ENCODE measurements at regions not wholly inside any gene's neighbourhood (a gene's known extent, or its start where the extent isn't known, plus 50 kb on each side); places are given as distances from the start of the nearest gene placed in this dataset.

DNA sequence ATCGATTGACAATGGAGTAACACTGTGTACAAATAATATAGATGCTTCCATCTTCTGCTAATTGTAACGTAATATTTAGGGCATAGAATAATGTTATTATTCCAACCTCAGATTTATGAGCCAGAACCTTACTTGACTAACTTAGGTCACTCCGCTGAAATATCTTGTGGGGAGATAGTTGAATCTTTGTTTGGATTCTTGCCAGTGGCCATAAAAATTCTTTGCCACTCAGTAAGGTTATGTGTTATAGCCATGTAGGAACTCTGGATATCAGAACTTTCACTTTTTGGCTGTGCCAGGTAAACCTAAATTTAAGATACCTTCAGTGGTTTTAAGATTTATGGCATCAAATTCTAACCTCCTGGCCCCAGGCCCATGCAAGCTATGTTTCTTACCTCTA lies 197.6 kb downstream of the WDR11 start:
- no peak for DNase-seq
- Histone ChIP-seq H3K9me3 (no peaks in the 10 kb centered on the region), H3K4me1 (no peaks in the 10 kb centered on the region), H3K36me3 (no peaks in the 10 kb centered on the region), H3K27me3 (no peaks in the 10 kb centered on the region), H3K27ac (no peak overlapping the region), H3K4me3 (no peak overlapping the region)
- TF ChIP-seq POLR2A (IDR thresholded peaks at IDR 0.05) = no peak
- TF ChIP-seq, protein P1, sequence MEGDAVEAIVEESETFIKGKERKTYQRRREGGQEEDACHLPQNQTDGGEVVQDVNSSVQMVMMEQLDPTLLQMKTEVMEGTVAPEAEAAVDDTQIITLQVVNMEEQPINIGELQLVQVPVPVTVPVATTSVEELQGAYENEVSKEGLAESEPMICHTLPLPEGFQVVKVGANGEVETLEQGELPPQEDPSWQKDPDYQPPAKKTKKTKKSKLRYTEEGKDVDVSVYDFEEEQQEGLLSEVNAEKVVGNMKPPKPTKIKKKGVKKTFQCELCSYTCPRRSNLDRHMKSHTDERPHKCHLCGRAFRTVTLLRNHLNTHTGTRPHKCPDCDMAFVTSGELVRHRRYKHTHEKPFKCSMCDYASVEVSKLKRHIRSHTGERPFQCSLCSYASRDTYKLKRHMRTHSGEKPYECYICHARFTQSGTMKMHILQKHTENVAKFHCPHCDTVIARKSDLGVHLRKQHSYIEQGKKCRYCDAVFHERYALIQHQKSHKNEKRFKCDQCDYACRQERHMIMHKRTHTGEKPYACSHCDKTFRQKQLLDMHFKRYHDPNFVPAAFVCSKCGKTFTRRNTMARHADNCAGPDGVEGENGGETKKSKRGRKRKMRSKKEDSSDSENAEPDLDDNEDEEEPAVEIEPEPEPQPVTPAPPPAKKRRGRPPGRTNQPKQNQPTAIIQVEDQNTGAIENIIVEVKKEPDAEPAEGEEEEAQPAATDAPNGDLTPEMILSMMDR (IDR thresholded peaks at IDR 0.05) = no peak
- intact Hi-C loops (cut with DNase I) = no loop called here
- 87 to 89% methylated on average over 3 of the region's 3 CpGs for WGBS, 2 donors

DNA sequence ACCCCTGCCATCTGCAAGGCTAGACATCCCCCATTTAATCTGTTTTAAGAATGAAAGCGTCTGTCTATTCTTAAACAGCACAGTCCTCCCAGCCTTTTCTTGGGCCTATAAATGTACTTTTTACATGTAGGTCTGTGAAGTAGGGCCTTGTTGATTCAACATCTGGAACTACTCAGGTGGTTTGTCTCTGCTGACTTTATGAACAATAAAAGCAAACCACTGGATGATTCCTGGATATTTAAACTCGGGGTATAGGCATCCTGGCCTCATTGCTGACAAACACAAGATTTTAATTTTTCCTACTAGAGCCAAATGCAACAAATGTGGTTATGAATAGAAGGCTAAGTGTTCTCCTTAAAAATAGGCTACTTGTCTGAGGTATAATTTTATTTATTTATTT lies 198.3 kb downstream of the WDR11 start:
- Histone ChIP-seq H3K4me1 (peaks cover 0 to 5% (median 0%) of the 10 kb centered on the region in 3 donors), H3K9me3 (no peaks in the 10 kb centered on the region), H3K36me3 (no peaks in the 10 kb centered on the region), H3K27me3 (no peaks in the 10 kb centered on the region), H3K4me3 (no peak overlapping the region), H3K27ac (no peak overlapping the region)
- no peak for DNase-seq
- TF ChIP-seq POLR2A (IDR thresholded peaks at IDR 0.05) = no peak
- TF ChIP-seq, protein P1 (IDR thresholded peaks at IDR 0.05) = no peak
- 74 to 77% methylated on average over 2 of the region's 2 CpGs for WGBS, 2 donors
- intact Hi-C loops (cut with DNase I) = no loop called here

DNA sequence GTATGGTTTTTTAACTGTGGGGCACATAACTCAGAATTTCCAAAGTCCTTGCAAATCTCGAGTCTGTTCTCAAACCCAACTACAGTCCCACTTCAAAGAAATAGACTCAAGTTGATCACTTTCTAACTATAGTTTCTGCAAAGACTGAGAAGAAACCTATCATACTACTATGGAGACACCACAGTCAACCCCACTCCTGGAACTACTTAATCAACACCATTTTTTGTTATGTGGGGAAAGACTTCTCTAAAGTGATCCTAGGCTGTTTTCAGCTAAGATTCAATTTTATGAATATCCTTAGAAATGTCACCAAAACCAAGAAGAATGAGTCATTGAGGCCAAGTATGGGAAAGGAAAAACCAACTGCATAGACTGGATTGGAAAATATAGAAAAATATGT lies 198.8 kb downstream of the WDR11 start:
- Histone ChIP-seq H3K36me3 (no peaks in the 10 kb centered on the region), H3K9me3 (no peaks in the 10 kb centered on the region), H3K4me1 (peaks cover 0 to 9% (median 0%) of the 10 kb centered on the region in 3 donors), H3K27ac (no peak overlapping the region), H3K4me3 (no peak overlapping the region), H3K27me3 (no peaks in the 10 kb centered on the region)
- 80 to 81% methylated on average over 1 of the region's 1 CpG for WGBS, 2 donors
- TF ChIP-seq, protein P1 (IDR thresholded peaks at IDR 0.05) = no peak
- TF ChIP-seq POLR2A (IDR thresholded peaks at IDR 0.05) = no peak
- intact Hi-C loops (cut with DNase I) = no loop called here
- no peak for DNase-seq

DNA sequence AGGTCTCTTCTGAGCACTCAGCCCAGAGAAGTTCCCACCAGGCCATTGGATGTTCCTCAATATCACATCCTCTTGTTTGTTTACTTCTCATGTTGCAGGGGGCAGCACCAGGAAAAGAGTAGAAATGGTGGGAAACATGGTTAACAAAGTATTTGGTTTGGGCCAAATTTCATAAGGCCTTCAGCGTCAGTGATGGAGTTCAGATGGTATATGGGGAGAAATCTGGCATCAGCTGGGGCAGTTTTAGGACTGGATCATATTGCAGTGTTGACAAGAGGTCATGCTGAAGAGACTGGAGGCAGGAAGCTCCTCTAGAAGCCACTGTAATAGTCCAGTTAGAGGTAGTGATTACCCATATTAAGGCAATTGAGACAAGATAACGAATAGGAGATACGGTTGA lies 200.0 kb downstream of the WDR11 start:
- no peak overlapping the region for H3K27ac ChIP-seq
- H3K4me3 ChIP-seq = no peak overlapping the region
- peaks cover 0 to 9% (median 0%) of the 10 kb centered on the region in 3 donors for H3K4me1 ChIP-seq
- no peaks in the 10 kb centered on the region for H3K9me3 ChIP-seq
- 86 to 93% methylated on average over 3 of the region's 3 CpGs for WGBS, 2 donors
- no peaks in the 10 kb centered on the region for H3K36me3 ChIP-seq
- no peak for DNase-seq
- no peaks in the 10 kb centered on the region for H3K27me3 ChIP-seq
- intact Hi-C loops (cut with DNase I) = no loop called here
- TF ChIP-seq, protein P1 (IDR thresholded peaks at IDR 0.05) = no peak
- TF ChIP-seq POLR2A (IDR thresholded peaks at IDR 0.05) = no peak

DNA sequence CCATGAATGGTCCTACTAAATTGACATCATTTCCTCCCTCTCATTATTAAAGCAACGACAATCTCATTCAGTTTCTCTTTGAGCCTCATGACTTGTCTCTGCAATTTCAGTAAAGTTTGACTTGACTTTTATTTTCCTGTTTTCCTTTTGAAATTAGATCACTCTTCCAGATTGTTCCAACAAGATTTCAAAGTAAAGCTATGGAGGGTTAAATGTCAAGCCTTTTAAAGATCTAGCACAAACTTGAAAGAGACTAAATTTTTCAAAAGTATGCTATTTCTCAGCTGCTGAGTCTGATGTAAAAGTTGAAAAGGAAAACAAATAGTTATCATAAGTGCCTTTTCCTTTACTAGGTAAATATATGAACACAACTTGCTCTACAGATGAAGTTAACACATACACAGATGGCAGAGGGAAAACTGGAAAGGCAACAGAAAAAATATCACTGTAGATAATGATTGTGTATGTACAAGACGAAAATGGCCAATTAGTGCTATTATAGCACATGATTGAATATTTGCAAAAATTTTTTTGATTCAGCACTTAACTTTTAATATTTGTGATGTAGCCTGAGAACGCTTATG lies 200.6 kb downstream of the WDR11 start:
- Histone ChIP-seq H3K9me3 (no peaks in the 10 kb centered on the region), H3K36me3 (no peaks in the 10 kb centered on the region), H3K4me3 (no peak overlapping the region), H3K4me1 (peaks cover 0 to 9% (median 0%) of the 10 kb centered on the region in 3 donors), H3K27ac (no peak overlapping the region), H3K27me3 (no peaks in the 10 kb centered on the region)
- WGBS, 2 donors = 62 to 69% methylated on average over 3 of the region's 3 CpGs
- intact Hi-C loops (cut with DNase I) = no loop called here
- TF ChIP-seq, protein P1 (IDR thresholded peaks at IDR 0.05) = no peak
- TF ChIP-seq POLR2A (IDR thresholded peaks at IDR 0.05) = no peak
- DNase-seq = no peak
